HFF-Myc (cell line): ENCODE measurements at regions not wholly inside any gene's neighbourhood (a gene's known extent, or its start where the extent isn't known, plus 50 kb on each side); places are given as distances from the start of the nearest gene placed in this dataset.

Experiments
- DNase-seq: peaks from one replicate; pipeline ENCODE4 v3.0.0-alpha.2; 2011; ENCODE audit warnings: low read depth; ENCODE audit errors: extremely low read depth
- H3K4me3 ChIP-seq: replicated peaks from 2 replicates; pipeline ENCODE4 v1.5.1; 2011; ENCODE audit warnings: low read depth, mild to moderate bottlenecking, control low read depth, low read length
- TF ChIP-seq, protein P1 (sequence below): IDR thresholded peaks from 2 replicates; pipeline ENCODE4 v1.5.1; 2012; ENCODE audit warnings: mild to moderate bottlenecking, low read depth, low read length, control low read depth; ENCODE audit errors: missing control alignments

DNA sequence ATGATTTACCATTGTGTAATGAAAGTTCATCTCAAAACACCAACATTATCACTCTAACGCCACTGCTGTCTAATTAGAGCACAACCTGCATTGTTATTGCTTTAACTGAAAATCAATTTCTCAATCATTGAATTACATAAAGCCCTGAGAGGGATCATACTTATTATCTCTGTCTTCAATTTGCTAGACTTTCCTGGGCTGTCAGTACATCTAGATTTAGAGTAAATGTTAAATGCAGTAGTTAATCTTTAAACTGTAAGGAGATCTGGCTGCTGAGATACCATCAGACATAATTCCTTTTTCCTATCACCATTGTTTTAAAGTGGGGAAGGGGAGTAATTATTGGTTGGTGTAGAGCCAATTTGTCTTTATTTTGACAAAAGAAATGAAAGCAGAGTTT is 1995.1 kb downstream of the MRPL39 start:
- no peak overlapping the region for H3K4me3 ChIP-seq
- TF ChIP-seq, protein P1, sequence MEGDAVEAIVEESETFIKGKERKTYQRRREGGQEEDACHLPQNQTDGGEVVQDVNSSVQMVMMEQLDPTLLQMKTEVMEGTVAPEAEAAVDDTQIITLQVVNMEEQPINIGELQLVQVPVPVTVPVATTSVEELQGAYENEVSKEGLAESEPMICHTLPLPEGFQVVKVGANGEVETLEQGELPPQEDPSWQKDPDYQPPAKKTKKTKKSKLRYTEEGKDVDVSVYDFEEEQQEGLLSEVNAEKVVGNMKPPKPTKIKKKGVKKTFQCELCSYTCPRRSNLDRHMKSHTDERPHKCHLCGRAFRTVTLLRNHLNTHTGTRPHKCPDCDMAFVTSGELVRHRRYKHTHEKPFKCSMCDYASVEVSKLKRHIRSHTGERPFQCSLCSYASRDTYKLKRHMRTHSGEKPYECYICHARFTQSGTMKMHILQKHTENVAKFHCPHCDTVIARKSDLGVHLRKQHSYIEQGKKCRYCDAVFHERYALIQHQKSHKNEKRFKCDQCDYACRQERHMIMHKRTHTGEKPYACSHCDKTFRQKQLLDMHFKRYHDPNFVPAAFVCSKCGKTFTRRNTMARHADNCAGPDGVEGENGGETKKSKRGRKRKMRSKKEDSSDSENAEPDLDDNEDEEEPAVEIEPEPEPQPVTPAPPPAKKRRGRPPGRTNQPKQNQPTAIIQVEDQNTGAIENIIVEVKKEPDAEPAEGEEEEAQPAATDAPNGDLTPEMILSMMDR: no peak
- no peak for DNase-seq

DNA sequence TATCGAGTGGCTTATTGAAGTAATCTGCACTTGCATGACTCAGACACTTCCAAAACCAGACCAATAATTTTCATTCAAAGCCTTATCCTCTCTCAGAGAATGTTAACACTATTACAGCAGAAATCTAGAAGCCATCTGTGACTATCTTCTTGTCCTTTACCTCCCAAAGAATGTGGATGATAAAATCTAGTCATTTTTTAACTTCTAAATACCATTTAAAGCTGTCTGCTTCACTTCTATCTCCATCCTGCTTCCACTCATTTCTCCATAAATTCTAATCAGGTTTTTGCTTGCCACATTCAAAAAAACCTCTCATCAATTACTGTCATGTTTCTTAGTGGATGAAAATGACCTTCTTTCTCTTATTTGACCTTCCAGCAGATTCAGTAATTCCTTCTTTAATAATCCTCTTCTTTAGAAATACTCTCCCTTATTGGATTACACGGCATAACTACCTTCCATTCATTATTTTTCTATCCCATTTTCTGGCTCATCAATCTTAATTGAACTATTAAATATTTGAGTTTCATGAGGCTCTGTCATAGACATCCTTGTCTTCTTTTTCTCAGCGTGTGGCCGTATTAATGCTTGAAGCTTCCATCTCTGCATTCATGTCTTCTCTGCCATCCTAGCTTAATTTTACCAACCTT is 1999.4 kb downstream of the MRPL39 start:
- TF ChIP-seq, protein P1: no peak
- no peak for DNase-seq
- H3K4me3 ChIP-seq: no peak overlapping the region

DNA sequence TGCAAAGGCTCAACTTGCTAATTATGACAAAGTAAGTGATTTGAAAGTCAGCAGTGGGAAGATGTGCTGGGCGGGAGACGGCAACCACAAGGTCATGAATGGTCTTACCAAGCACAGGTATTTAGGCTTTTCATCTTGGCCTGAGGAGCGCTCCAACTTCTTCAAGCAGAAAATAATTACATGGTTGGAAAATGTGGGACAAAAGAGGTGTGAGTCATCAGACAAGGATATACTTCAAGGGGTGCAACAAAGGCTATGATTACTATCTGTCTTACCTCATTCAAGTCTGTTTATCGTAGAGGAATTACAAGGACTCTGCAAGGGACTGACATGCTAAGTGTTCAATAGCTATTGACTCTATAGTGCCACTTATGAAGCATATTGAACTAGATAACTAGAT is 2005.7 kb downstream of the MRPL39 start:
- DNase-seq: no peak
- TF ChIP-seq, protein P1: no peak
- no peak overlapping the region for H3K4me3 ChIP-seq

DNA sequence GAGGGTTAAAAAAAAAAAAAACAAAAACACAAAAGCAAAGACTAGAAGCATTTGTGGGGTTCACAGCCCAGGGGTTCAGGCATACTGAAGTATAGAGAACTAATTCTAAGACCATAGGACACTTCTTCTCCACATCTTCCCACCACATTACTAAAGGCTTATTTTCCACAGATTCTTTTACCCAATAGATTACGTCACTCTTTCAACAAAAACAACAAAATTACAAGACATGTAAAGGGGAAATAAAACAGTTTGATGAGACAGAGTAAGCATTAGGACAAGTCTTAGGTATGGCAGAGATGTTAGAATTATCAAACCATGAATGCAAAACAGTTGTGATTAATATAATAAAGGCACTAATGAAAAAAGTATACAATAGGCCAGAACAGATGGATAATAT is 2013.7 kb downstream of the MRPL39 start:
- DNase-seq: no peak
- H3K4me3 ChIP-seq: no peak overlapping the region
- TF ChIP-seq, protein P1: no peak

DNA sequence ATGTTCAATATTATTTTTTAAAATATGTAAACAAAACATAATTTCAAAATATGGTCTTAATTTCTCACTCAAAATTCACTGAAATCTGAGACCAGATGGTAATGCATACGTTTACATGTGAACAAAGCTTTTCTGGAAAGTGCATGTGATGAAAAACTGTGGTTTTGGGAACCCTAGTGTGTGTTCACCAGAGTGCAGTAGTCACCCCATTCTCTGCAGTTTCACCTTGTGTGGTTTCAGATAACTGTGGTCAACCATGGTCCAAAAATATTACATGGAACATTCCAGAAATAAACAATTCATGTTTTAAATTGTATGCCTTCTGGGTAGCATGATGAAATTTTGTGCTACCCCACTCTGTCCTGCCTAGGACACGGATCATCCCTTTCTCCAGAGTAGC is 2021.9 kb downstream of the MRPL39 start:
- TF ChIP-seq, protein P1: no peak
- DNase-seq: no peak
- no peak overlapping the region for H3K4me3 ChIP-seq

DNA sequence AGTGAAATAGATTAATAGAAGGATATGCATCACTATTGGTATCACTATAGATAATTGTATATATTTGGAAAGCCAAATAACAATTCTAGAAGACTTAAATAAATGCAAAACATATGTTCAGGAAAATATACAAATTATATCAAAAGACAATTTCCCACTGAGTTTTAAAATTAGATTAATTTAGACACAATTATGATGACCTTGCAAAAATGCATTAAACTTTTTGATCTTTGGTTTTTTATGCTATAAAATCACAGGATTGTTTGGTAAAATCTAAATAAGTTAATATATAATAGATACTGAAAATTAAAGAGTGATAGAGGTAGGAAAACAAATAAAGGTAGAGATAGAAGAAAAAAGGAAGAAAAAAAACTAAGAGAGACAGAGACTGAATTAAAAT is 2027.7 kb downstream of the MRPL39 start:
- DNase-seq: no peak
- TF ChIP-seq, protein P1: no peak

DNA sequence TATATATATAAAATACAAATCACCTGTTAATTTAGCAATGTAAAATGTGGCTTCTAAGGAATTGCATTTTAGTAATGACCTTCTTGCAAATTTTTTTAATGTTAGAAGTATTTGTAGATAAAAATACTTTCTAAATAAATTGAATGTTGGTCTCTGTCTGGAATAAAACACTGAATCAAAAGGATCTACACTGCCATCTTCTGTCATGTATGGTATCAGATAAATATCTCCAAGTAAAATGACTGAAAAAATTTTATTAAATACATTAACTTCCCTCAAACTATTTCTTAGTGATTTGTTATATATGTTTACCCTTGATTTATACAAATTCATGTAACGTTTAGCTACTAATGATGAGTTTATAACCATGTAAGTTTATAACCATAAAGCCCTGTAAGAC is 2029.3 kb downstream of the MRPL39 start:
- DNase-seq: no peak
- TF ChIP-seq, protein P1: no peak
- no peak overlapping the region for H3K4me3 ChIP-seq

More for the DNA sequence above, 2027.7 kb downstream of the MRPL39 start:
- no peak overlapping the region for H3K4me3 ChIP-seq
